ENCODE measurements at regions not wholly inside any gene's neighbourhood (a gene's known extent, or its start where the extent isn't known, plus 50 kb on each side); places are given as distances from the start of the nearest gene placed in this dataset.

DNA sequence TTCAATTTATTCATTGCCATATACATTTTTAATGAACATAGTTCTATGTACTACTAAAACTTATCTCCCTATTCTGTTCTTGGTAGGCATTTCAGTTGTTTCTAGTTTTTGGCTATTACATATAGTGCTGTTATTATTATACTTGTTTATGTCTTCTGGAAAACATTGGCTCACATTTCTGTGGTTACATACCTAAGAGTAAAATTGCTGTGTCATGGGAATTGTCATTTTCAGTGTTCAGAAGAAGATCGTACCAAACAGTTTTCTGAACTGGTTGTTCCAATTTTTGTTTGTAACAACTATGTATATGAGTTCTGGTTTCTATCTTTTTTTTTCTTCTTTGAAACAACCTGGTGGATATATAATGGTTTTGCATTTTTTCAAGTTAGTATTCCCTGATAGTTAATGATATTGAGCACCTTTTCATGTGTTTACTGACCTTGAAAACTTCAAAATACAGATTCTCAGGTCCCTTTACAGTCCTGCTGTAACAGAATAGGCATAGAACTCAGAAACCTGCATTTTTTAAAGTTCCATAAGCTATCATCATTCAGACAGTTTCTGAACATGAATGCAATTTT lies 230.7 kb downstream of the JRKL start:
- no peak overlapping the region for H3K4me3 ChIP-seq (replicated peaks in 1 of 3; ENCODE audit: low read depth in 2 of 3, low read length in 3 of 3)
- no peak overlapping the region for H3K4me2 ChIP-seq (replicated peaks; ENCODE audit: extremely low read depth, low read length, poor library complexity, severe bottlenecking)
- H3K4me1 ChIP-seq (ENCODE audit: control insufficient read depth in 1 of 2, insufficient read depth in 2 of 2, low read length in 2 of 2) = no peaks in the 10 kb centered on the region
- H3K36me3 ChIP-seq (replicated peaks in 1 of 2; ENCODE audit: control insufficient read depth in 1 of 2, insufficient read depth in 2 of 2, low read length in 2 of 2) = no peaks in the 10 kb centered on the region
- no peaks in the 10 kb centered on the region for H3K27me3 ChIP-seq (ENCODE audit: control insufficient read depth in 2 of 2, insufficient read depth in 2 of 2, low read length in 2 of 2)
- H4K20me1 ChIP-seq (ENCODE audit: insufficient read depth, low read length) = no peaks in the 10 kb centered on the region
- TF ChIP-seq, protein P1, sequence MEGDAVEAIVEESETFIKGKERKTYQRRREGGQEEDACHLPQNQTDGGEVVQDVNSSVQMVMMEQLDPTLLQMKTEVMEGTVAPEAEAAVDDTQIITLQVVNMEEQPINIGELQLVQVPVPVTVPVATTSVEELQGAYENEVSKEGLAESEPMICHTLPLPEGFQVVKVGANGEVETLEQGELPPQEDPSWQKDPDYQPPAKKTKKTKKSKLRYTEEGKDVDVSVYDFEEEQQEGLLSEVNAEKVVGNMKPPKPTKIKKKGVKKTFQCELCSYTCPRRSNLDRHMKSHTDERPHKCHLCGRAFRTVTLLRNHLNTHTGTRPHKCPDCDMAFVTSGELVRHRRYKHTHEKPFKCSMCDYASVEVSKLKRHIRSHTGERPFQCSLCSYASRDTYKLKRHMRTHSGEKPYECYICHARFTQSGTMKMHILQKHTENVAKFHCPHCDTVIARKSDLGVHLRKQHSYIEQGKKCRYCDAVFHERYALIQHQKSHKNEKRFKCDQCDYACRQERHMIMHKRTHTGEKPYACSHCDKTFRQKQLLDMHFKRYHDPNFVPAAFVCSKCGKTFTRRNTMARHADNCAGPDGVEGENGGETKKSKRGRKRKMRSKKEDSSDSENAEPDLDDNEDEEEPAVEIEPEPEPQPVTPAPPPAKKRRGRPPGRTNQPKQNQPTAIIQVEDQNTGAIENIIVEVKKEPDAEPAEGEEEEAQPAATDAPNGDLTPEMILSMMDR (IDR thresholded peaks at IDR 0.05) = no peak
- no peak overlapping the region for H2AFZ ChIP-seq (ENCODE audit: insufficient read depth, low read depth, low read length, poor library complexity, severe bottlenecking)
- Mint-ChIP-seq H3K27me3 (ENCODE audit: low read depth in 3 of 3) (peaks cover 0 to 2% (median 0%) of the 10 kb centered on the region in 3 donors), H3K4me1 (no peaks in the 10 kb centered on the region), H3K27ac (no peak overlapping the region), H3K4me3 (no peak overlapping the region), H3K36me3 (no peaks in the 10 kb centered on the region), H3K9me3 (peaks cover 0 to 10% (median 2%) of the 10 kb centered on the region in 7 donors)
- H3K9me3 ChIP-seq (replicated peaks in 1 of 2; ENCODE audit: control insufficient read depth in 1 of 2, insufficient read depth in 1 of 2, low read length in 2 of 2) = no peaks in the 10 kb centered on the region
- DNase-seq = no peak
- intact Hi-C loops (cut with micrococcal nuclease) = no loop called here
- no CpG with 5 or more reads among the region's 1 CpG for WGBS (ENCODE audit: insufficient coverage)
- no peak overlapping the region for H3K9ac ChIP-seq (ENCODE audit: insufficient read depth, low read length, poor library complexity, severe bottlenecking)
- no peaks in the 10 kb centered on the region for H3K79me2 ChIP-seq (ENCODE audit: insufficient read depth, low read length)
- no peak overlapping the region for H3K27ac ChIP-seq (ENCODE audit: low read depth in 1 of 2, low read length in 2 of 2)

DNA sequence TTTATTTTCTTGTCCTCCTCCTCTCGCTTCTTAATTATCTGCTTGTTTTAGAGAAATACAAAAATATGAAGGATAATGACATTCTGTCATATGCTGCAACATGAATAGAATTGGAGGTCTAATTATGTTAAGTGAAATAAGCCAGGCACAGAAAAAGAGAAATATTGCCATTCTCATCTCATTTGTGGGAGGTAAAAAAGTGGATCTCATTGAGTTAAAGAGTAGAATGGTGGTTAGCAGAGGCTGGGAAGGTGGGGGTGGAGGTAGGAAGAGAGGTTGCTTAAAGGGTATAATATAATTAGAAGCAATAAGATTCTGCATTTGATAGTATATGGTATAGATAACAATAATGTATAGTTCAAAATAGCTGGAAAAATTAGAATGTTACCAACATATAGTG lies 231.3 kb downstream of the JRKL start:
- H3K9ac ChIP-seq (ENCODE audit: insufficient read depth, low read length, poor library complexity, severe bottlenecking) = no peak overlapping the region

More for the DNA sequence above, 231.3 kb downstream of the JRKL start:
- intact Hi-C loops (cut with micrococcal nuclease) = no loop called here
- H3K27me3 ChIP-seq (ENCODE audit: control insufficient read depth in 2 of 2, insufficient read depth in 2 of 2, low read length in 2 of 2) = no peaks in the 10 kb centered on the region
- H4K20me1 ChIP-seq (ENCODE audit: insufficient read depth, low read length) = no peaks in the 10 kb centered on the region
- WGBS (ENCODE audit: insufficient coverage) = no CpG with 5 or more reads among the region's 1 CpG
- Mint-ChIP-seq H3K27ac (no peak overlapping the region), H3K9me3 (peaks cover 0 to 12% (median 3%) of the 10 kb centered on the region in 7 donors), H3K4me1 (no peaks in the 10 kb centered on the region), H3K27me3 (ENCODE audit: low read depth in 3 of 3) (peaks cover 0 to 2% (median 0%) of the 10 kb centered on the region in 3 donors), H3K4me3 (no peak overlapping the region), H3K36me3 (no peaks in the 10 kb centered on the region)
- H3K36me3 ChIP-seq (replicated peaks in 1 of 2; ENCODE audit: control insufficient read depth in 1 of 2, insufficient read depth in 2 of 2, low read length in 2 of 2) = no peaks in the 10 kb centered on the region
- no peaks in the 10 kb centered on the region for H3K79me2 ChIP-seq (ENCODE audit: insufficient read depth, low read length)
- peaks cover 0 to 2% of the 10 kb centered on the region in 2 donors for H3K9me3 ChIP-seq (replicated peaks in 1 of 2; ENCODE audit: control insufficient read depth in 1 of 2, insufficient read depth in 1 of 2, low read length in 2 of 2)
- H2AFZ ChIP-seq (ENCODE audit: insufficient read depth, low read depth, low read length, poor library complexity, severe bottlenecking) = no peak overlapping the region
- H3K4me3 ChIP-seq (replicated peaks in 1 of 3; ENCODE audit: low read depth in 2 of 3, low read length in 3 of 3) = no peak overlapping the region
- no peaks in the 10 kb centered on the region for H3K4me1 ChIP-seq (ENCODE audit: control insufficient read depth in 1 of 2, insufficient read depth in 2 of 2, low read length in 2 of 2)
- DNase-seq = no peak
- TF ChIP-seq, protein P1 (IDR thresholded peaks at IDR 0.05) = no peak
- no peak overlapping the region for H3K27ac ChIP-seq (ENCODE audit: low read depth in 1 of 2, low read length in 2 of 2)
- no peak overlapping the region for H3K4me2 ChIP-seq (replicated peaks; ENCODE audit: extremely low read depth, low read length, poor library complexity, severe bottlenecking)

Data from CD14-positive monocyte (primary cell).